Hematopoietic multipotent progenitor cell (in vitro differentiated cells): ENCODE measurements at regions not wholly inside any gene's neighbourhood (a gene's known extent, or its start where the extent isn't known, plus 50 kb on each side); places are given as distances from the start of the nearest gene placed in this dataset.
"Not testable (repeated sequence)": the region's sequence is repeated elsewhere in the genome, so short reads cannot be mapped to it uniquely, and the experiment has no call there.

ENCODE experiments used
- DNase-seq, 3 donors: peaks; one replicate each; pipeline ENCODE4 v3.0.0-alpha.2; 2011 to 2015; ENCODE audit warnings: low read depth in 2 of 3, low spot score in 2 of 3

- peak in 1 of 3 donors; percentile 18 for DNase-seq
Observed at GRCh38 chr1:70745199-70745598, 302.4 kb downstream of the PTGER3 start.

GRCh38 chr1:70746062-70746461 is 301.6 kb downstream of the PTGER3 start:
- not testable (repeated sequence) for DNase-seq

GRCh38 chr1:70747123-70747522 is 300.5 kb downstream of the PTGER3 start:
- not testable (repeated sequence) for DNase-seq

- DNase-seq: not testable (repeated sequence)
Observed at GRCh38 chr1:70751676-70752287, 295.8 kb downstream of the PTGER3 start.

- no peak for DNase-seq
Observed at GRCh38 chr1:70754701-70755100, 292.9 kb downstream of the PTGER3 start.

GRCh38 chr1:70760154-70760553 is 287.5 kb downstream of the PTGER3 start:
- DNase-seq: no peak

GRCh38 chr1:70762386-70762785 is 285.2 kb downstream of the PTGER3 start:
- no peak for DNase-seq

- peak in 2 of 3 donors; percentile 48 to 75 for DNase-seq
Observed at GRCh38 chr1:70764747-70765146, 282.9 kb downstream of the PTGER3 start.

GRCh38 chr1:70767377-70767776 is 280.2 kb downstream of the PTGER3 start:
- DNase-seq: no peak

GRCh38 chr1:70768216-70768615 is 279.4 kb downstream of the PTGER3 start:
- no peak for DNase-seq

- no peak for DNase-seq
Observed at GRCh38 chr1:70778056-70778762, 269.4 kb downstream of the PTGER3 start.

- DNase-seq: no peak
Observed at GRCh38 chr1:70778934-70779333, 268.7 kb downstream of the PTGER3 start.

- DNase-seq: no peak
Observed at GRCh38 chr1:70779571-70779970, 268.0 kb downstream of the PTGER3 start.

GRCh38 chr1:70785287-70785686 is 262.3 kb downstream of the PTGER3 start:
- no peak for DNase-seq

GRCh38 chr1:70790232-70790923 is 257.2 kb downstream of the PTGER3 start:
- no peak for DNase-seq

GRCh38 chr1:70795064-70795463 is 252.6 kb downstream of the PTGER3 start:
- DNase-seq: not testable (repeated sequence)

- DNase-seq: not testable (repeated sequence)
Observed at GRCh38 chr1:70796298-70796697, 251.3 kb downstream of the PTGER3 start.

GRCh38 chr1:70802625-70803024 is 245.0 kb downstream of the PTGER3 start:
- not testable (repeated sequence) for DNase-seq

GRCh38 chr1:70805641-70806040 is 242.0 kb downstream of the PTGER3 start:
- DNase-seq: no peak

GRCh38 chr1:70807088-70807664 is 240.4 kb downstream of the PTGER3 start:
- no peak for DNase-seq

GRCh38 chr1:70809069-70809468 is 238.5 kb downstream of the PTGER3 start:
- DNase-seq: no peak
